HFFc6 (cell line): ENCODE measurements at regions not wholly inside any gene's neighbourhood (a gene's known extent, or its start where the extent isn't known, plus 50 kb on each side); places are given as distances from the start of the nearest gene placed in this dataset.

Source experiments
- DNase-seq: peaks from one replicate; pipeline ENCODE4 v3.0.0-alpha.2; 2018
- H3K27ac Mint-ChIP-seq: 2 replicates; pipeline ENCODE4 v1.8.0; 2020; ENCODE audit warnings: mild to moderate bottlenecking, mixed read lengths
- H3K27me3 Mint-ChIP-seq: 2 replicates; pipeline ENCODE4 v1.8.0; 2021; ENCODE audit warnings: mild to moderate bottlenecking, moderate library complexity, mixed read lengths; ENCODE audit not compliant: insufficient read depth
- H3K36me3 Mint-ChIP-seq: 2 replicates; pipeline ENCODE4 v1.8.0; 2021; ENCODE audit warnings: low read depth, mixed read lengths
- H3K4me1 Mint-ChIP-seq: 2 replicates; pipeline ENCODE4 v1.8.0; 2020; ENCODE audit warnings: low read depth, mixed read lengths
- H3K4me3 Mint-ChIP-seq: 2 replicates; pipeline ENCODE4 v1.8.0; 2020; ENCODE audit warnings: mild to moderate bottlenecking, moderate library complexity, mixed read lengths
- H3K9me3 Mint-ChIP-seq: 2 replicates; pipeline ENCODE4 v1.8.0; 2020; ENCODE audit warnings: mild to moderate bottlenecking, mixed read lengths
- TF ChIP-seq, protein P1 (sequence below): fragments of 200-600 bp; sonication (generic); IDR thresholded peaks from 2 replicates; pipeline ENCODE4 v1.5.0; 2021; ENCODE audit warnings: antibody characterized with exemption, mild to moderate bottlenecking

DNA sequence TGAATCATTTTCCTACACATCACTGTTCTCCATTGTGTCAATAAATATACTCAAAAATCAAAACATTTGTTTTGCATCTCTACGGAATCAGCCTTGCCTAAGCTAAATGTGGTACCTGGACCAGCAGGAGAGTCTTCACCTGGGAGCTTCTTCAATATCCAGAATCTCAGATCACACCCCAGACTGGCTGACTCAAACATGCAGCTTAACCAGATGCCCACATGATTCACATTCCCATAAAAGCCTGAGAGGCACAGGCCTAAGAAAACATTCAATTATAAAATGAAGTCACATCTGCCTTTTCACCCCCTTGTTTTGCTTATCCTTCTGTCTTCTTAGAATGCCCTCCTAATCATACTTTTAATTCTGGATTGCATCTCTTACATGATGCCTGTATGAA, 1045.5 kb upstream of the NXPH2 start:
- H3K27me3 Mint-ChIP-seq, result no peaks in the 10 kb centered on the region; the same call in 1 of the 2 replicates

DNA sequence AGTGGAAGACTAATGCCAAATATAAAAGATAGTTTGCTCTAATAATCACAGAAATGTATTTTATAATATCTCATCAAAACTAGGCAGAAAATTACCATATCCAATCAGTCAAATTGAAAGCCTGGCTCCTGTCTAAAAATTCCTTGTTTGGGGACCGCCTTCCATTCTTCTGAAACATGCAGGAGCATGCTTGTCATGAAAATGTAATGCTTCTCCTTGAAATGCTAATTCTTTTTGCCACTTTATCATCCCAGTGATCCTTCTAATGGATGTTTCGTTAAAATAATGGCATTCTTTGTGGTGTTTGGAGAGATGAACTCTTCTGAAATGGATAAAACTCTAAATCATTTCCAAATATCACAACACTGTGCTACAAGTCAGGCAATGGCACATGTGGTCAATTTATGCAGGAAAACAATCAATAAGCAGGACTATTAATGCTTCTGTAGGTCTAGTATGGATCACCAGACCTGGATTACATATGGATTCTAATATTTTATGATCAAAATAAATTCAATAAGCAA, 1039.1 kb upstream of the NXPH2 start:
- Mint-ChIP-seq H3K4me1 (no peaks in the 10 kb centered on the region), H3K27me3 (no peaks in the 10 kb centered on the region), H3K27ac (no peak overlapping the region), H3K9me3 (peaks cover 36% of the 10 kb centered on the region), H3K36me3 (no peaks in the 10 kb centered on the region), H3K4me3 (no peak overlapping the region)
- TF ChIP-seq, protein P1, sequence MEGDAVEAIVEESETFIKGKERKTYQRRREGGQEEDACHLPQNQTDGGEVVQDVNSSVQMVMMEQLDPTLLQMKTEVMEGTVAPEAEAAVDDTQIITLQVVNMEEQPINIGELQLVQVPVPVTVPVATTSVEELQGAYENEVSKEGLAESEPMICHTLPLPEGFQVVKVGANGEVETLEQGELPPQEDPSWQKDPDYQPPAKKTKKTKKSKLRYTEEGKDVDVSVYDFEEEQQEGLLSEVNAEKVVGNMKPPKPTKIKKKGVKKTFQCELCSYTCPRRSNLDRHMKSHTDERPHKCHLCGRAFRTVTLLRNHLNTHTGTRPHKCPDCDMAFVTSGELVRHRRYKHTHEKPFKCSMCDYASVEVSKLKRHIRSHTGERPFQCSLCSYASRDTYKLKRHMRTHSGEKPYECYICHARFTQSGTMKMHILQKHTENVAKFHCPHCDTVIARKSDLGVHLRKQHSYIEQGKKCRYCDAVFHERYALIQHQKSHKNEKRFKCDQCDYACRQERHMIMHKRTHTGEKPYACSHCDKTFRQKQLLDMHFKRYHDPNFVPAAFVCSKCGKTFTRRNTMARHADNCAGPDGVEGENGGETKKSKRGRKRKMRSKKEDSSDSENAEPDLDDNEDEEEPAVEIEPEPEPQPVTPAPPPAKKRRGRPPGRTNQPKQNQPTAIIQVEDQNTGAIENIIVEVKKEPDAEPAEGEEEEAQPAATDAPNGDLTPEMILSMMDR, result no peak
- DNase-seq, result no peak

More for the DNA sequence above, 1045.5 kb upstream of the NXPH2 start:
- Mint-ChIP-seq H3K4me1 (no peaks in the 10 kb centered on the region), H3K4me3 (no peak overlapping the region), H3K36me3 (no peaks in the 10 kb centered on the region), H3K27ac (no peak overlapping the region), H3K9me3 (peaks cover 36% of the 10 kb centered on the region)
- TF ChIP-seq, protein P1, result no peak
- DNase-seq, result no peak

DNA sequence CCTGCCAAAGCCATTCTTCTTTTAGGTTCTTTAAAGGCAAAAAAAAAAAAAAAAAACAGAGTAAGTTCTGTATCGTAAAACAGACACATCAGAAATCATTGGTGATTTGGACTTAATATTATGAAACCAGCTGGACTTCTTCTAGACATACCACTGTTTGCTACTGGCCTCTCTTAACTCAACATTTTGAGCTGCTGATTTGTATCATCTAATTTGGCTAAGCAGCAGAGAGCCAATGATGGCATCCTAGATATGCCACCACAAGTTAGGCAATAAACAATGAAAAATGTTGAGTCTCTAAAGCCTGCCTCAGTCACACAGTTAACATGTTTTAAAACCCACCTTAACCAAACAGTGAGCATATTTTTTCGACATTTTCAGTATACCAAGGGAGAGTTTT, 1034.3 kb upstream of the NXPH2 start:
- no peak for DNase-seq
- no peaks in the 10 kb centered on the region for H3K27me3 Mint-ChIP-seq

DNA sequence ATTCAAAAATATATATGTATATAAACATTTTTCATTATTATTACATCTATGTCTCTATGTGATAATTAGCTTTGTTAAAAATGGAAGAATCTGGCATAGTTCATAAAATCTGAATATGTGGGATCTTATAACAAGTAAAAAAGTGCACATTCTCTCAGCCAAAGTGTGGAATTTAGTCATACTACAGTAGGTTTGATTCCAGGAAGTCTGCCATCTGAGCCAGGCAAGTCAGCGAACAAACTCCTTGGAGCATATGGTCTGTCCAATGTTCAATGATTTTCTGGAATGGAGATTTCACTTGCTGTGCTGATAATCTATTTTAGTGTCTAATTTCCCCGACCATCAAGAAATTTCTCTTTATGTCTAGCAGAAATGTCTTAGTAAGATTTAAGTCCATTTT, 1033.2 kb upstream of the NXPH2 start:
- TF ChIP-seq, protein P1, result no peak
- Mint-ChIP-seq H3K4me1 (no peaks in the 10 kb centered on the region), H3K9me3 (peaks cover 44% of the 10 kb centered on the region), H3K4me3 (no peak overlapping the region), H3K36me3 (no peaks in the 10 kb centered on the region; the same call in 1 of the 2 replicates), H3K27ac (no peak overlapping the region), H3K27me3 (no peaks in the 10 kb centered on the region)
- no peak for DNase-seq

More for the DNA sequence above, 1034.3 kb upstream of the NXPH2 start:
- Mint-ChIP-seq H3K9me3 (peaks cover 39% of the 10 kb centered on the region), H3K27ac (no peak overlapping the region), H3K4me3 (no peak overlapping the region), H3K4me1 (no peaks in the 10 kb centered on the region), H3K36me3 (no peaks in the 10 kb centered on the region; the same call in 1 of the 2 replicates)
- TF ChIP-seq, protein P1, result no peak

DNA sequence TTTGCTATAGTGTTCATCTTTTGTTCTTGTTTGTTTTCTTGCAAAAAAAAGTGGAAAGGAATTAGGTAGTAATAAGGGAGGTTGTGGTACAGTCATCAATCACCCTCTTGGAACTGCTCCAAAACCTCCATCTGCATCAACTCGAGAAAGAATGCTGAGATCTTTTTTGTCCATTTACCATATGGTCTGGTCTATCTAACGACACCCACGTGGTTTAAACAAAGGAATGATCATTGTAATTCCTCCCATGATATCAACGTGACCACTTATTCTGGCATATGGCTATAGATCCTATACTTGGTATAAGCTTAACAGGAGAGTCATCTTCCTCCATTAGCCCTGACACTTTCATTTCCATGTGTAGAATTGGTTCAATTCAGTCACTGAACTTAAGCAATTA, 1025.3 kb upstream of the NXPH2 start:
- Mint-ChIP-seq H3K4me1 (no peaks in the 10 kb centered on the region), H3K4me3 (no peak overlapping the region), H3K36me3 (no peaks in the 10 kb centered on the region), H3K9me3 (peaks cover 30% of the 10 kb centered on the region), H3K27ac (no peak overlapping the region), H3K27me3 (no peaks in the 10 kb centered on the region)
- TF ChIP-seq, protein P1, result no peak
- no peak for DNase-seq

DNA sequence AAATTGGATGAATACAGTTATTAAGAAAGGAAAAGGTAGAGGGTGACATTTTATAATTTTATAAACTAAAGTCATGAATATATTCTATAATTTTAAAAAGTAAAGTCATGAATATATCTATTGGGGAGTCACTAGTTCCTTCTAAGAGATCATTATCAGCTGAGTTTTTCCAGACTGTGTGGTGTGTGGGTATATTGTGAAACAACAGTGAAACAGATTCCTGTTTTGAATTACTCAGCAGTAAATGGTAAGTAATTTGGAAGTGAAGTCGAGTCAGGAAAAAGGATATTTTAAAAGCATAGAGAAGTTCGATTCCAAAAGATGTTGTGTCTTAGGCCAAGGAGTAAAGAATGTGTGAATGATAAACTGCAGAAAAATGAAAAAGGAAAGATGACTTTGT, 1018.2 kb upstream of the NXPH2 start:
- DNase-seq, result no peak
- H3K4me3 Mint-ChIP-seq, result no peak overlapping the region
- H3K4me1 Mint-ChIP-seq, result no peaks in the 10 kb centered on the region
- TF ChIP-seq, protein P1, result no peak
- no peaks in the 10 kb centered on the region for H3K27me3 Mint-ChIP-seq
- no peak overlapping the region for H3K27ac Mint-ChIP-seq
- H3K36me3 Mint-ChIP-seq, result no peaks in the 10 kb centered on the region
- H3K9me3 Mint-ChIP-seq, result peaks cover 20% of the 10 kb centered on the region
